GM18868 (cell line): ENCODE measurements at regions not wholly inside any gene's neighbourhood (a gene's known extent, or its start where the extent isn't known, plus 50 kb on each side); places are given as distances from the start of the nearest gene placed in this dataset.

Source experiments
- ATAC-seq: cut with Tn5 transposase; IDR thresholded peaks from one replicate; pipeline ENCODE4 v1.9.1; 2021; ENCODE audit warnings: mild to moderate bottlenecking, moderate library complexity; ENCODE audit not compliant: unreplicated experiment

DNA sequence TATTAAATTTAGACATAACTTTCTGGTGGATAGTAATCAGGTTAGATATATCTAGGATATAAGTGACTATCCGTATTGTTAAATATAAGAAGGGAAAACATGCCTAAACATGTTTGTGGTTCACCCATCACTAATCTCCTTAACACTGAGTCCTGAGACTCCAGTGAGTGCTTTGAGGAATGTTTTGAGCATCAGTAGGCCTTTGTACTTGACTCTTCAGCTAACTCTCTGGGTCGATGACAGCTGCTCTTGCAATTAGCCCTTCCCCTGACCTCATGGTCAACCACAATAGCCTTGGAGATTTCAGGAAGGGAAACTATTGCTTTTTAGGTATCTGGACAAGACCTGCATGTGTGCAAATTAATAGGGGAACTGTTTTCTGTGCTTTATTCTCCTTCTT, 716.8 kb downstream of the EPHA4 start:
- ATAC-seq: no peak

DNA sequence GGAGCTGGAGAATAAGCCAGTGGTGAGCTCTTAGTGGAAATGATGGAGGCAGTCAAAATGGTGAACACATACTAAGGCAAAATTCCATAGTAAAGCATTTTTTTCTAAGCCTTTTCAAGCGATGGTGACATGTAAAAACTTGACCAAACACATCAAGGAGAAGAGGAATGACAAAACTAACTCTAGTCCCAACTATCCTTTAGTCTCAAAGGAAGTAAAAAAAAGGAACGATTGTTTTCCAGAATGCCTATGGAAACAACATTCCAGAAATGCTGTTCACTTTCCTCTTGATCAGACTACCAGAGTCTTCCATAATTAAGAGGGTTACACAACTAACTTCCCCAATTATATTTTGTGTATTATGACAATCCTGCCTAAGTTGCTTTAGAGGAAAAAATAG, 715.6 kb downstream of the EPHA4 start:
- no peak for ATAC-seq

DNA sequence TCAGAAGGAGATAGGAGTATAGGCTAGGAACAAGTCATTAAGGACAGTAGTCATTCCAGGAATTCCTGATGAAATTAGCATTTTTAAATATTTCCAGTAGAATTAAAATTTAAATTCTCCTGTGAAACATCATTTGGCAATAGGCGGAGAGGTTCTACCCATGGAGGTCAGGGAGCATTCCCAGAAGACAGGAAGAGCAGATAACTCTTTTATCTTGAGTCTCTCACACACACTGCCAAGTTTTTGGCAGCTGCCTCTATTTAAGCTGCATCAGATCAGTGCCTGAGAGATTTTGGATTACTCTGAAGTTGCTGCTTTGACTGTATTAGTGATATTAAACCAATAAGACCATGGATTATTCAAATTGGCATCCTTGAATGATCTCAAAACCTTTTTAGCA, 714.7 kb downstream of the EPHA4 start:
- no peak for ATAC-seq

DNA sequence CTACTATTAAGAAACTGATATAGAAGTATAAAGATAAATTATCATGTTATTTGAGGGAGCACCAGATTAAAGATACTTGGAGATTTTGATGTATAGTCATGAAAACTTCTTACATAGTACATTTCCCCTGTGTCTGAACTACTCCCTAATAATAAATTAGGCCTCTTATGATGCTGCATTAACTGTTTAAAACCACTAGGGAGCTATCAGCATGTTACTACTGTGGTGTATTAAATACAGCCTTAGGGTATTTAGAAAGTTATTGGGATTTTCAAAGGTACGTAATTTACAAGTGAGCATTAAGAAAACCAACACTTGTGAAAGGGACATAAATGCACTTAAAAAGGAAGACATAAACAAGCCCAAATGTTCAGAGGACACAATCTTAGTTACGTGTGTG, 714.0 kb downstream of the EPHA4 start:
- ATAC-seq: no peak

DNA sequence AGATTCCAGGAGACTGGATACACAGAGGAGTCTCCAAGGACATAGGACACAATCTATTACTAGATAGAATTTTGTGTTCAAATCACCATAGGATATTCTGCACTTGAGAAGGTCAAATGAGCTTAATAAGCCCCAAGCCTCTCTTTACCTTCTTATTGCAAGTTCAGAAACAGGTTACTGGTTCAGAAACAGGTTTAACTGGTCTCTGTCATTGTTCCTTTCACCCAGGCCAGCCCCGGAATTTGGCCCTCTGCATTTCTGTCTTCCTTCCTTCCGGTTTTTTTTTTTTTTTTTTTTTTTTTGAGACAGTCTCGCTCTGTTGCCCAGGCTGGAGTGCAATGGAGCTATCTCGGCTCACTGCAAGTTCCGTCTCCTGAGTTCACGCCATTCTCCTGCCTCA, 700.2 kb downstream of the EPHA4 start:
- no peak for ATAC-seq

DNA sequence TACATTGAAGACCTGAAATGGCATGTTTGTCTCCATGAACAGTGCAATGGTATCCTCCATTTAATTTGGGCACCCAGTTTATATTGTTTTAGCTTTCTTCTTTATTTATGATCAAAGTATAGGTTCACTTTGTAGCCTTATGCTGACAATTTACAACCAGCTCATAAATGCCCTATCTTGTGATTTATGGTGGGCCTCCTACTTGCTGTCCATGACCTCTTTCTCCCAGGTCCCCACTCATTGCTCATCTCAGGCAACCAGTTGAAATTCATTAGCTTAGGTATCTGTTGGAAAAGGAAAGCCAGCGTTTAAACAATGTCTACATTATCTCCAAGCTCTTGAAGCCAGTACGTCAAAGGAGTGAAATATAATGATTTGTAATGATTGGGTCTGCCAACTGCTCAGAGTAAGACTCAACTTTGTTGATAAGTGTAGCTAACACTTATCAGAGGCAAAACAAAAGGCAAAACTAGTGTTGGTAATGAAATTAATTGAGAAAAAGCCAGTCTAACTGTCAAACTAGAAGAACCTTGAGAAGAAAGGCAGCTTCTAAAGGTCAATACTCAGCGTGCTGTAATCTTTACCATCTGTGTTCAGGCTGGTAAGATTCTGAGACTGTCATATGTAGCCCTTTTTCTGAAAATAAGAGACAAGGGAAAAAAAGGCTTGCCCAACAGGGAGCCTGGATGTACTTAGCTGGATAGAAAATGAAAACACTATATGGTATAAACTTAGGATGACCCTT, 695.9 kb downstream of the EPHA4 start:
- ATAC-seq: no peak

DNA sequence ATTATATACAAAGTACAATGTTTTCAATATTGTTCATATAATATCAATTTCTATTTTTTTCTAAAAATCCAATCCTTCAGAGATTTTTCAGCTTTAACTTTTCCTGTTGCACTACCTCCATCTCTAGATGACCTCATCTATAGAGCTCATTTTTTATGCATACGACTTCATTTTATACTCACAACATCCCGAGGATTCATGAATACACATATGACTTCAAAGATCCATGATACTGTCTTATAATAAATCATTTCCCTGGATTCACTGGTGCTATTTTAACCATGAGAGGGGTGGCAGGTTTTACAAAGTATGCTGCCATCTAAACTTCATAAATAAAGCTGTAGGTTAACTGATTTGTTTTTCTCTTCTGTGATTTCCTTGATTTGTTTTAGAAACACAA, 694.6 kb downstream of the EPHA4 start:
- no peak for ATAC-seq

DNA sequence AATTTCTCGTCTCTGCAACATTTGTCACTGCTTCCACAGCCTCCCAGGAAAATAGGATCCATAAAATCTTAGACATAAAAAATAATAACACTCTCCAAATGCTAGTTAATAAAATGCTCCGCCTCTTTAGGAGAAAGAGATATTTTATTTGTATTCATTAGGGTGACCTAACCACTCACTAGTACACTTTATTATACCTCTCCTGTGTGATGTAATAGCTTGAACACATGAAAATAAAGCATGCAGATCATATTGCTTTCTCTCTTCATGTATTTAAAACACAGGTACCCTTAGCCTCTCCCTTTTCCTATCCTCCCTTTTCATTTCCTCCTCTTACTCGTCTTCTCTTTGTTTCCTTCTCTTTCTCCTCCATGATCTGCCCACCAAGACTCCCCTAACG, 694.2 kb downstream of the EPHA4 start:
- ATAC-seq: no peak

DNA sequence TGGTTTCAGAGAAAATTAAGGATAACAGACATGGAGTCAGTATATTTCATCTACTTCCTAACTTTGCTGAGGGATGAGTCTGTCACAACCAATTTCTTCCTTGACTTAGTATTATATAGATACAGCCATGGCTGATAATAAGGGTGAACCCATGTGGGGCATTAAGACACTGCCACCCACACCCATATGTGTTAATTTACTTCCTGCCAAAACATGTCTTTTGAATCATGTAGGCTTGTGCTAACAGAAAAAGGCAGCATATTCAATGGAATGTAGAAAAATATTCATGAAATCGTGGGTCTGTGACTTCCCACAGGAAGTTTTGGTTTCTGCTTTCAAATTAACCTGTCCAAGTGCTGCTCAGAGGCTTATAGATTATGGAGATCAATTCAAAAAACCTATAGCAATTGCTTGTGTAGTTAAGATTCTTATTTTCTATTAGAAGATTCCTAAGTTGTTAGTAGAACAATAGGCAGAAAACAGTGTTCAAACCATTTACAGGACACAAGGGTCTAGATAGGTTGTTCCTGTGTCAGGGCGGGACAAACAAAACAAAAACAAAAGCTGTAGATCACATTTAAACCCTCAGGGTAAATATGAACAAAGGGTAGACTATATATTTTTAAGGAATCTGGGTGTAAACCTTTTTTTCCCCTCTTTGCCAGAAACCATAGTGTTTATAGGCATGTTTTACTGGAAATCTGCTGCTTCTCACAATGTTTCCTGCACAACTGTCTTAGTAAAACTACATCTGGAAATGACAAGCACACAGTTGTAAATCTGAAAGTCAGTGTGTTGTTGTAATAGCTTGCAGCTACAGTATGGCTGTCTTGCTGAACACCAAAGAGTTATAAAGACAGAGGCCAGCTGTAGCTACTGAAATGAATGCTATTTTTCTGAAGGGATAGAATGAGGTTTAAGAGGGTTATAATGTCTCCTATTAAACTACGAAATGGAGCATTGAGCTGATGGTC, 691.2 kb downstream of the EPHA4 start:
- ATAC-seq: no peak

DNA sequence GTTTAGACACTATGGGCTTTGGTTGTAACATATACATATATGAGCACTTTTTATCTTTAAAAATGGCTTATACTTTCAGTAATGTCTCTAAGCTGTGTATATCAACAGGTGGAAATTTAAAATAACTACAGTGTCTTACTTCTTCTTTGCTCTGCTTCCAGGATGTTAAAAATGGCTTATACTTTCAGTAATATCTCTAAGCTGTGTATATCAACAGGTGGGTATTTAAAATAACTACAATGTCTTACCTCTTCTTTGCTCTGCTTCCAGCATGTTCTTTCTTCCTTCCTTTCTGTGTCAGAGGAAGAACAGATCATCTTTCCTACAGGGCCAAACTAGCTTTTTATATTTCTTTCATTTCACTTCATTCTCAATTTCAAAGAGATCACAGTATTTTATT, 689.6 kb downstream of the EPHA4 start:
- no peak for ATAC-seq

DNA sequence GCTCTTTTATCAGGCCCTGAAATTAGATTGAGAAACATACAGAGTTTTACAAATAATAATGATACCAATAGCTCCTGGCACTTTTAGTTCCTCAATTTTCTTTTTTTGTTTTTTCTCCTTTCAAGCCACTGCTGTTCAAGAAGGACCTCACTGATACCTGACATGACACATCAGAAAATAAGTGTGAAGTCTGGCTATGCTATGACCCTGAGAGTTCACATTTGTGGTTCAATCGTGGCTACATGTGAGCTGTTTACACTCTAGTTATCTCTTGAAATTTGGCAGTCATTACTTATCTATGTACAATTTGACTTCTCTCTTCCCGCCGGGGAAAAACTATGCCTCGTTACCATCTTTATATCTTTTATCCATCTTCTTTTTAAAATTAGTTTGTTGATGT, 686.5 kb downstream of the EPHA4 start:
- no peak for ATAC-seq

DNA sequence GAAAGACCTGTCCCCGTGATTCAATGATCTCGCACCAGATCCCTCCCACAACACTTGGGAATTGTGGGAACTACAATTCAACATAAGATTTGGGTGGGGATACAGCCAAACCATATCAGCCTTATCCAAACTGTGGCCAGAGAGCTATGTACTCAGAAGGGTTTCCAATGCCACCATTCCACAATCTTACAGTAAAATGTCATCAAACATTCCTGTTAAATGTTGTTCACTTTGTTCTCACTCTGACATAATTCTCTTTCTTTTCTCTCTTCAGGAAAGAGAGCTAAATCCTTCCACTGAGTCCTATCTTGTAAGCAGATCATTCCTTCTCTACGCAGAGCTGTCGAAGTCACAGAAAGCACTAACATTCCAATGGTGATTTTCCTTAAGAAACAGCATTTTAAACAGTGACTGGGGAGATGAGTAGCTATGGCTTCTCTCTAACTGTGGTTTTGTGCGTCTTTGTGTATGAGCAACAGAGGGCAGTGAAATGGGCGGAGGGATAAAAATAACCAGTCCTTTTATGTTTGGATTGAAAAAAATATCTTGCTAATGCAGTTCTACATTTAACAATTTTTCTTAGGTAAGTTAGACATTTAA, 684.7 kb downstream of the EPHA4 start:
- no peak for ATAC-seq

DNA sequence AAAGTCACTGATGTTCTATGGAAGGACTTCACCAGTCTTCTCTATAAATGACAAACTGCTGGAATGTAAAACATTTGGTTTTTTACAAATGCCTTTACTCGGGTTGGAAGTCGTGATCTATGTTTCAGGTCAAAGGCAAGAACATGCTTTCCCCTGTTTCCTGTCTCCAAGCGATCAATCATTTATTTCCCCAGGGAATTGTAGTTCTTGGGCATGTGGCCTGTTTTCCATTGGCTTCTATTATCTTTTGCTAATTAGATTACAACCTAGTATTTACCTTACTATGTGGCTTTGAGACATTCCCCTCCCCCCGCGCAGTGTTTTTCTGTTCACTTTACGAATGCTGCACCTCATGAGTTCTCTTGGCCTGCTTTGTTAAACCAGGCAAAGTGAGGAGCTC, 684.2 kb downstream of the EPHA4 start:
- ATAC-seq: no peak

DNA sequence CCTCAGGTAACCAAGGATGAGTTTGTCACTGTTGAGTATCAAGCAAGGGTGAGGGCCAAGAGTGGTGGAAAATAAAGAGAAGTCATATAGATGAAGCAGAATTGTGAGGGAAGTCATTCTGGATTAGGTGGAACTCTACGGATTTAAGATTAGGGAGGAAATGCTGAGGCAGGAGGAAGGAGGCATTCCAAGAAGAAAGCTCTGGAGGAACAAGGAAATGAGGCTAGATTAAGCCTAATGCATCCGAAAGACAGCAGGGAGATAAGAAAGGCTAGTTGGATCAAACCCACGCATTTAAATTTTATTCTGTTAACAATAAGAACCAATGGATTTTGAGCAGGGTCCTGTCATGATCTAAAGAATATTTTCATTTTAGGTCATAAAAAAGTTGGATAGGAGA, 681.2 kb downstream of the EPHA4 start:
- no peak for ATAC-seq

DNA sequence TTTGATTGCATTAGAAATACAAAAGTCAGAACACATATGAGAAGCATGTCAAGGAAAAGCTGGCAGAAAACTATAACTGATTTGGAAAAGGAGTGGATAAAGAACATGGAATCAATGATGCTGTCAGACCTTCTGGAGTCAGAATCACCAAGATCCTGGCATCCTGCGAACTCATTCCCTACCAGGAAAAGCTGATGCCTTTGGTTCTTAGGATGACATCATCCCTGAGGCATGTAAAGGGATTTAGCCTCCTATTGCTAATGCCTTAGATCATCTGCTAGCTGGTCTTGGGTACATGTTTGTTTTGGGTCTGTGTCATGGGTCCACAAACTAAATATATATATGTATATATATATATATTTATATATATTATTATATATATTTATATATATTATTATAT, 680.7 kb downstream of the EPHA4 start:
- ATAC-seq: no peak

DNA sequence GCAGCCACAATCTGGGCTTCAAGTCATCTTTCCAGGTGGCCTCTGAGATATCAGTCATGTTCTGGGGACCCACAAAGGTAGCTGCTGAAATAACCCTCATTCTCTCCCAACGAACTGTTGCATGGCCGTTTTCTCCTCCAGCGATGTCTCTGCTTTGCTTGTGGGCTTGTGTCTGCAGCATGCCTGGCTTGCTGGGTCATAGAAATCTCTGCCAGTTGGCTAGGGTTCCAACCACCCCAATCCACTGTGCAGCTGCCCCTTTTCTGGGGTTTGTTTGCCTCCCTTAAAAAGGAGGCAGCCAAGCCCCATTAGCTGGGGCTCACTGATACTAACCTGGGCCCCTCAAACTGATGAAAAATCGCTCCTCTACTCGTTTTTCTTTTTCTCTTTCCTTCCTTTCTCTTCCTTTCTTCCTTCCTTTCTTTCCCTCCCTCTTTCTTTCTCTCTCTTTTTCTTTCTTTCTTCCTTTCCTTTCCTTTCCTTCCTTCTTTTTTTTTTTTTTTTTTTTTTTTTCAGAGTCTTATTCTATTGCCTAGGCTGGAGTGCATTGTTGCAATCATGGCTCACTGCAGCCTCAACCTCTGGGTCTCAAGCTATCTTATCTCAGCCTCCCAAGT, 680.0 kb downstream of the EPHA4 start:
- ATAC-seq: no peak

DNA sequence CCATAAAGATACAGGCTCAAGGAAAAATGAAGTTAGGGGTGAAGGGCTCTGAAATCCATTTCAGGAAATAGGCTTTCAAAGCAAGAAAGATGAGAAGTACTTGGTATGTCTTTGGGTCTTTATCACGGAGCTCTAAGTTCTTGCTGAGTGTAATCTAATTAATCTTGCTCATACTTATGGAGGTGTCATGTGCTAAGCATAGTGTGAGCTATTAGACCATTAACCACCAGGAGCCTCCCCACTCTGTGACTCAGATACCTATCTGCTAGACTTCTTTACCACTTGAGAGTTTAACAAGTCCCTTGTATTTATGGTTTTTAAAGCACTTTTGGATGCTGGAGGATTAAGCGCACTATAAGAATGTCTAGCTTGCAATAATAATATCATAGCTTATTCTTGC, 678.7 kb downstream of the EPHA4 start:
- no peak for ATAC-seq

DNA sequence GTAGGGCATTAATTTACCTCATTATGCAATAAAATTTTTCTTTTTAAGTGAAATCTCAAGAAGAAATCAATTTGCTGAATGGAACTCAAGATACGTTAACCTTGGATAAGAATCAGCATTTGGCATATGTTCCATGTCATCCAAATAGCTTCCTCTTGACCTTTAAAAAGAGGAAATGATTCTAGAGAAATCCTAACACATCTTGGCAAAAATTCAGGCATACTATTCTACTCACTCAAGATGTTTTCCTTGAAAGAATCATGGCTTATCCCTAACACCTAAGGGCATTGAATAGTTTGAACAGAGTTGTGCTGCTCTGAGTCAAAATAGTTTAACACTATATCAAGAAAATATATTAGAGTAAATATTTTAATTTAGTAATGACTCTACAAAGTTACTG, 678.0 kb downstream of the EPHA4 start:
- ATAC-seq: no peak

DNA sequence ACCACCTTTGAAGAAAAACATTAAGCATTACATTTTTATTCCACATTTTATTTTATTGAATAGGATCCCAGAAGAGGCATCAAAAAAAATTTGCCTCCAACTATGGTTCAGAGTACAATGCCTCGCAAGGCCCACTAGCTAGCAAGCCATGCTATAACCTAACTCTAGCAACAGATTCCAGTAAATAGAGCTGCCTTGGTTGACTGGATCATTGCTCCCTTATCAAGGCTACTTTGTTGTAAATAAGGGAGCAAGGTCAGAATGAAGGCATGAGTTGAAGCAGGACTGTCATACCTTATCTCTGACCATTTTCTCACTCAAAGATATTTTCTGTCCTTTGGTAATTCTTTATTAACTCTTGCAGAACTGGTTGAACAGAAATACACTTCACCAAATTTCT, 672.6 kb downstream of the EPHA4 start:
- no peak for ATAC-seq

DNA sequence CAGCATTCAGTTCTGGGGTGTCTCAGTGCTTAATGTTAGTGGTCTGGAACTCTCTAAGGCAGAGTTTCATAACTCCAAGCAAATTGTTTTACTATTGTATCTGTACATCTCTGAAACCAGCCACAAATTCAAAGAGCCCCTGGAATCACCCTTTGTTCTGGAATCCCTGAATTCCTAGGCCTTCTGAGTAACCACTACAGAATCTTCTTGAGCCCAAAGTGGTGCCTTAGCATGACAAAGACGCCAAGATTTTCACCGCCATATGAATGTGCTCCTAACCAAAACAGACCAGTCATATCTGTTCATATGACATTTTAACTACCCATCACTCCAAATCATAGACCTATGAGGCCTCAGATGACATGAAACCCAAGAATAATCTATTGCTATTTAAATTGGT, 668.1 kb downstream of the EPHA4 start:
- no peak for ATAC-seq

DNA sequence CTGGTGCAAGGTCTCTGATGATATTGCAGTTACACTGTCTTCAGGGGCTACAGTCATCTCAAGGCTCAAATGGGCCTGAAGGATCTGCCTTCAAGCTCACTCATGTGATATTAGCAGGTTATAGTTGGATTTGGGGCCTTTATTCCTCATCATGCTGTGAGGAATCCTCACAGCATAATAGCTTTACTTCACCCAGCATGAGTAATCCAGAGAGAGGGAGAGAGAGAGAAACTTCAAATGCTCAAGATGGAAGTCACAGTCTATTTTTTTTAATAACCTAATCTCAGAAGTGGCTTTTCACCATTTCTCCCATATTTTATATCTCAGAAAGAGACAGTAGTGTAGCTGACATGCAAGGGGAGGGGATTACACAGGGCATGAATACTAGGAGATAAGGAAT, 658.7 kb downstream of the EPHA4 start:
- ATAC-seq: no peak
